H9 (cell line): ENCODE measurements at regions not wholly inside any gene's neighbourhood (a gene's known extent, or its start where the extent isn't known, plus 50 kb on each side); places are given as distances from the start of the nearest gene placed in this dataset.

Source experiments
- DNase-seq: peaks from one replicate; pipeline ENCODE4 v3.0.0-alpha.2; 2017
- H2AFZ ChIP-seq: one replicate; pipeline ENCODE4 v1.6.1; 2013; ENCODE audit warnings: mild to moderate bottlenecking, low read length, control low read depth, moderate library complexity
- H2AK5ac ChIP-seq: 2 replicates; pipeline ENCODE4 v1.6.1; 2013; ENCODE audit warnings: low read length, control low read depth, mixed read lengths; ENCODE audit not compliant: insufficient read length
- H2BK120ac ChIP-seq: one replicate; pipeline ENCODE4 v1.6.1; 2013; ENCODE audit warnings: low read depth, mild to moderate bottlenecking, low read length, control low read depth, inconsistent platforms; ENCODE audit not compliant: poor library complexity, severe bottlenecking
- H2BK12ac ChIP-seq: 2 replicates; pipeline ENCODE4 v1.6.1; 2013; ENCODE audit warnings: low read length, control low read depth, mixed read lengths, low read depth; ENCODE audit not compliant: insufficient read length
- H2BK15ac ChIP-seq: 2 replicates; pipeline ENCODE4 v1.6.1; 2013; ENCODE audit warnings: low read depth, low read length, control low read depth
- H2BK20ac ChIP-seq: one replicate; pipeline ENCODE4 v1.6.1; 2013; ENCODE audit warnings: low read depth, mild to moderate bottlenecking, low read length, control low read depth, inconsistent platforms; ENCODE audit not compliant: poor library complexity, severe bottlenecking
- H2BK5ac ChIP-seq: 2 replicates; pipeline ENCODE4 v1.6.1; 2013; ENCODE audit warnings: low read length, control low read depth, mixed read lengths; ENCODE audit not compliant: insufficient read length
- H3K14ac ChIP-seq: 2 replicates; pipeline ENCODE4 v1.6.1; 2013; ENCODE audit warnings: low read length, control low read depth; ENCODE audit not compliant: insufficient read depth
- H3K18ac ChIP-seq: 2 replicates; pipeline ENCODE4 v1.6.1; 2013; ENCODE audit warnings: low read depth, mild to moderate bottlenecking, mixed read lengths, low read length, control low read depth; ENCODE audit not compliant: insufficient read length
- H3K23ac ChIP-seq: 2 replicates; pipeline ENCODE4 v1.6.1; 2013; ENCODE audit warnings: low read length, control low read depth, mixed read lengths, low read depth; ENCODE audit not compliant: insufficient read length
- H3K23me2 ChIP-seq: 2 replicates; pipeline ENCODE4 v1.6.1; 2013; ENCODE audit warnings: low read depth, mild to moderate bottlenecking, mixed read lengths, low read length, control low read depth; ENCODE audit not compliant: insufficient read length, poor library complexity, severe bottlenecking
- H3K27ac ChIP-seq: 2 replicates; pipeline ENCODE4 v1.5.1; 2013; ENCODE audit warnings: low read length, control low read depth, mixed read lengths, low read depth; ENCODE audit not compliant: insufficient read length
- H3K27me3 ChIP-seq: 2 replicates; pipeline ENCODE4 v1.6.1; 2013; ENCODE audit warnings: low read length, control low read depth, inconsistent platforms; ENCODE audit not compliant: insufficient read depth
- H3K4ac ChIP-seq: 2 replicates; pipeline ENCODE4 v1.6.1; 2013; ENCODE audit warnings: low read depth, mild to moderate bottlenecking, control low read depth, inconsistent platforms, low read length, moderate library complexity
- H3K4me1 ChIP-seq: 2 replicates; pipeline ENCODE4 v1.6.1; 2013; ENCODE audit warnings: low read length, control low read depth, inconsistent platforms; ENCODE audit not compliant: insufficient read depth
- H3K4me2 ChIP-seq: 2 replicates; pipeline ENCODE4 v1.6.1; 2013; ENCODE audit warnings: low read length, control low read depth, mixed read lengths; ENCODE audit not compliant: insufficient read length, insufficient read depth
- H3K56ac ChIP-seq: 2 replicates; pipeline ENCODE4 v1.6.1; 2013; ENCODE audit warnings: low read depth, mild to moderate bottlenecking, mixed read lengths, low read length, control low read depth; ENCODE audit not compliant: insufficient read length
- H3K79me1 ChIP-seq: 2 replicates; pipeline ENCODE4 v1.6.1; 2013; ENCODE audit warnings: low read depth, mild to moderate bottlenecking, moderate library complexity, low read length, control low read depth, inconsistent platforms; ENCODE audit not compliant: insufficient read depth, poor library complexity, severe bottlenecking
- H3K79me2 ChIP-seq: 2 replicates; pipeline ENCODE4 v1.6.1; 2013; ENCODE audit warnings: low read length, control low read depth, inconsistent platforms; ENCODE audit not compliant: insufficient read depth
- H3K9ac ChIP-seq: 2 replicates; pipeline ENCODE4 v1.6.1; 2013; ENCODE audit warnings: low read length, control low read depth, mixed read lengths; ENCODE audit not compliant: insufficient read length; ENCODE audit errors: extremely low read depth
- H3K9me3 ChIP-seq: one replicate; pipeline ENCODE4 v1.6.1; 2013; ENCODE audit warnings: low read depth, low read length, inconsistent platforms; ENCODE audit not compliant: control insufficient read depth
- H3T11ph ChIP-seq: one replicate; pipeline ENCODE4 v1.6.1; 2013; ENCODE audit warnings: mild to moderate bottlenecking, low read length, control low read depth, inconsistent platforms
- H4K20me1 ChIP-seq: one replicate; pipeline ENCODE4 v1.6.1; 2013; ENCODE audit not compliant: control insufficient read depth, insufficient read length, insufficient read depth
- H4K5ac ChIP-seq: 2 replicates; pipeline ENCODE4 v1.6.1; 2013; ENCODE audit warnings: low read depth, mild to moderate bottlenecking, mixed read lengths, low read length, control low read depth; ENCODE audit not compliant: insufficient read length
- H4K8ac ChIP-seq: replicated peaks from 2 replicates; pipeline ENCODE4 v1.6.1; 2013; ENCODE audit warnings: low read length, control low read depth, mixed read lengths, low read depth; ENCODE audit not compliant: insufficient read length
- H4K91ac ChIP-seq: 2 replicates; pipeline ENCODE4 v1.6.1; 2013; ENCODE audit warnings: low read depth, mild to moderate bottlenecking, moderate library complexity, mixed read lengths, low read length, control low read depth; ENCODE audit not compliant: insufficient read length
- H3K27ac Mint-ChIP-seq, 3 experiments: 2 replicates in 2 of 3; 3 replicates in 1 of 3; pipeline ENCODE4 v1.8.0; 2020 to 2021; ENCODE audit warnings: mixed read lengths in 3 of 3, mild to moderate bottlenecking in 1 of 3, moderate library complexity in 1 of 3
- H3K27me3 Mint-ChIP-seq: 2 replicates; pipeline ENCODE4 v1.8.0; 2021; ENCODE audit warnings: low read depth, mild to moderate bottlenecking, moderate library complexity, mixed read lengths
- H3K36me3 Mint-ChIP-seq, 3 experiments: 2 replicates in 2 of 3; 3 replicates in 1 of 3; pipeline ENCODE4 v1.8.0; 2020 to 2021; ENCODE audit warnings: low read depth in 3 of 3, mixed read lengths in 3 of 3; ENCODE audit not compliant: insufficient read depth in 1 of 3
- H3K4me1 Mint-ChIP-seq, 2 experiments: 2 replicates each; pipeline ENCODE4 v1.8.0; 2020; ENCODE audit warnings: mixed read lengths in 2 of 2
- H3K4me3 Mint-ChIP-seq, 2 experiments: 2 replicates in 1 of 2; 3 replicates in 1 of 2; pipeline ENCODE4 v1.8.0; 2020 to 2021; ENCODE audit warnings: mild to moderate bottlenecking in 2 of 2, mixed read lengths in 2 of 2, moderate library complexity in 1 of 2
- H3K9me3 Mint-ChIP-seq, 2 experiments: 2 replicates in 1 of 2; 3 replicates in 1 of 2; pipeline ENCODE4 v1.8.0; 2020; ENCODE audit warnings: mild to moderate bottlenecking in 2 of 2, mixed read lengths in 2 of 2, moderate library complexity in 1 of 2
- CTCF ChIP-seq: fragments of 200-600 bp; sonication (generic); conservative IDR thresholded peaks from 3 replicates; pipeline ENCODE4 v1.8.0; 2021; ENCODE audit warnings: antibody characterized with exemption, mild to moderate bottlenecking
- WGBS: extraction: QIAGEN DNeasy Blood & Tissue Kit; methylation state at CpG from one replicate; pipeline ENCODE4 v1.1.7; 2013; ENCODE audit warnings: missing lambda C conversion rate, low lambda C conversion rate, mixed read lengths; ENCODE audit not compliant: insufficient read length; ENCODE audit errors: extremely low coverage; 5-methylcytosine and 5-hydroxymethylcytosine counted together

- H3K56ac ChIP-seq: no peak overlapping the region
- H2BK120ac ChIP-seq: no peak overlapping the region
- no peaks in the 10 kb centered on the region for H3K27me3 Mint-ChIP-seq
- no peak overlapping the region for H4K5ac ChIP-seq
- H3K27ac Mint-ChIP-seq: no peak overlapping the region
- H2AFZ ChIP-seq: no peak overlapping the region
- no peak overlapping the region for H2BK20ac ChIP-seq
- H3K36me3 Mint-ChIP-seq: no peaks in the 10 kb centered on the region
- no peak overlapping the region for H2BK12ac ChIP-seq
- H2AK5ac ChIP-seq: no peak overlapping the region
- no peak overlapping the region for H4K91ac ChIP-seq
- DNase-seq: no peak
- H4K8ac ChIP-seq: no peak overlapping the region
- TF ChIP-seq CTCF: no peak
- no peaks in the 10 kb centered on the region for H3K4me1 Mint-ChIP-seq
- no peak overlapping the region for H3K14ac ChIP-seq
- no peak overlapping the region for H3K9ac ChIP-seq
- no peaks in the 10 kb centered on the region for H3K27me3 ChIP-seq
- no peaks in the 10 kb centered on the region for H4K20me1 ChIP-seq
- H3K79me1 ChIP-seq: no peaks in the 10 kb centered on the region
- no peaks in the 10 kb centered on the region; a peak in 1 of 5 replicates for H3K9me3 Mint-ChIP-seq
- no peak overlapping the region for H3K18ac ChIP-seq
- no peaks in the 10 kb centered on the region for H3K23me2 ChIP-seq
- no peaks in the 10 kb centered on the region for H3K79me2 ChIP-seq
- no peak overlapping the region for H3T11ph ChIP-seq
- no peak overlapping the region for H3K4me2 ChIP-seq
- no peak overlapping the region for H3K4me3 Mint-ChIP-seq
- no peak overlapping the region for H2BK15ac ChIP-seq
- no peak overlapping the region for H3K27ac ChIP-seq
- H3K4ac ChIP-seq: no peak overlapping the region
- no CpG with 5 or more reads among the region's 2 CpGs for WGBS
- no peak overlapping the region for H2BK5ac ChIP-seq
- H3K9me3 ChIP-seq: no peaks in the 10 kb centered on the region
- no peaks in the 10 kb centered on the region for H3K4me1 ChIP-seq
- no peak overlapping the region for H3K23ac ChIP-seq
These were observed 655.8 kb downstream of the NUP35 start for GRCh38 chr2:183780072-183780471.
